ENCODE measurements at regions not wholly inside any gene's neighbourhood (a gene's known extent, or its start where the extent isn't known, plus 50 kb on each side); places are given as distances from the start of the nearest gene placed in this dataset.

DNA sequence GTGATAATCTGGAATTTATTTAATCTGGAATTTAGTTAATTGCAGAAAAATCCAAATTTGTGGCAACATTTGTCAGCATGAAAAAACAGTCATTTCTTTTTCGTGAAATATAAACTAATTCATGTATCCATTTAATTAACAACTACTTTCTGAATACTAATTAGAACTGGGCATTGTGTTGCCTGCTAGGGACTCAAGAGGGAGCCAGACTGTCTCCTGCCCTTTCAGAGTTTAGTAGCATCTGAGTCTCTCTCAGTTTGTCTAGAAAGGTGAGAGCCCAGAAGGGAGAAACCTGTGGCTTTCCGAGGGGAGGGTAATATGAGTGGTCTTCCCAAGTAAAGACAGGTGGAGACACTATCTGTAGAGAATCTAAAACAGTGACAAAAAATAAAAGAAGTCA, 210.9 kb upstream of the HDDC2 start:
- H3K4me3 ChIP-seq (ENCODE audit: low read depth in 1 of 2, low read length in 1 of 2), result no peak overlapping the region
- no peaks in the 10 kb centered on the region for H3K36me3 ChIP-seq
- H3K27ac ChIP-seq, result no peak overlapping the region
- no peaks in the 10 kb centered on the region for H3K4me1 ChIP-seq (ENCODE audit: control insufficient read depth in 1 of 2, insufficient read depth in 1 of 2, low read depth in 1 of 2, low read length in 1 of 2)
- H3K27me3 ChIP-seq, result no peaks in the 10 kb centered on the region
- TF ChIP-seq, protein P1, sequence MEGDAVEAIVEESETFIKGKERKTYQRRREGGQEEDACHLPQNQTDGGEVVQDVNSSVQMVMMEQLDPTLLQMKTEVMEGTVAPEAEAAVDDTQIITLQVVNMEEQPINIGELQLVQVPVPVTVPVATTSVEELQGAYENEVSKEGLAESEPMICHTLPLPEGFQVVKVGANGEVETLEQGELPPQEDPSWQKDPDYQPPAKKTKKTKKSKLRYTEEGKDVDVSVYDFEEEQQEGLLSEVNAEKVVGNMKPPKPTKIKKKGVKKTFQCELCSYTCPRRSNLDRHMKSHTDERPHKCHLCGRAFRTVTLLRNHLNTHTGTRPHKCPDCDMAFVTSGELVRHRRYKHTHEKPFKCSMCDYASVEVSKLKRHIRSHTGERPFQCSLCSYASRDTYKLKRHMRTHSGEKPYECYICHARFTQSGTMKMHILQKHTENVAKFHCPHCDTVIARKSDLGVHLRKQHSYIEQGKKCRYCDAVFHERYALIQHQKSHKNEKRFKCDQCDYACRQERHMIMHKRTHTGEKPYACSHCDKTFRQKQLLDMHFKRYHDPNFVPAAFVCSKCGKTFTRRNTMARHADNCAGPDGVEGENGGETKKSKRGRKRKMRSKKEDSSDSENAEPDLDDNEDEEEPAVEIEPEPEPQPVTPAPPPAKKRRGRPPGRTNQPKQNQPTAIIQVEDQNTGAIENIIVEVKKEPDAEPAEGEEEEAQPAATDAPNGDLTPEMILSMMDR (IDR thresholded peaks at IDR 0.05), result no peak
- H3K9me3 ChIP-seq, result no peaks in the 10 kb centered on the region

DNA sequence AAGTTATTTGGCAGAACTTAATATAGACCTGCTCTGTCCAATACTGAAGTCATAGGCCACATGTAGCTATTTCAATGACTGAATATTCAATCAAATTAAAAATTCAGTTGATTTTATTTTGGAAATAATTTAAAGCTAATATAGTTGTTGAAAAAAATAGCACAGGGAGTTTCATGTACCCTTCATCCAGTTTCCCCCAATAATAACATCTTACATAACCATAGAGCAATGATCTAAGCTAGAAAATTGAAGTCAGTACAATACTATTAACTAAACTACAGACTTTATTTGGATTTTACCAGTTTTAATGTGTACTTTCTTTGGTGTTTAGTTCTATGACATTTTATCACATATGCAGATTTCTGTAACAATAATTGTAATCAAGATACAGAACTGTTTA, 212.2 kb upstream of the HDDC2 start:
- Histone ChIP-seq H3K4me1 (ENCODE audit: control insufficient read depth in 1 of 2, insufficient read depth in 1 of 2, low read depth in 1 of 2, low read length in 1 of 2) (no peaks in the 10 kb centered on the region), H3K4me3 (ENCODE audit: low read depth in 1 of 2, low read length in 1 of 2) (no peak overlapping the region), H3K9me3 (no peaks in the 10 kb centered on the region), H3K27me3 (no peaks in the 10 kb centered on the region), H3K27ac (no peak overlapping the region), H3K36me3 (no peaks in the 10 kb centered on the region)
- TF ChIP-seq, protein P1 (IDR thresholded peaks at IDR 0.05), result no peak

DNA sequence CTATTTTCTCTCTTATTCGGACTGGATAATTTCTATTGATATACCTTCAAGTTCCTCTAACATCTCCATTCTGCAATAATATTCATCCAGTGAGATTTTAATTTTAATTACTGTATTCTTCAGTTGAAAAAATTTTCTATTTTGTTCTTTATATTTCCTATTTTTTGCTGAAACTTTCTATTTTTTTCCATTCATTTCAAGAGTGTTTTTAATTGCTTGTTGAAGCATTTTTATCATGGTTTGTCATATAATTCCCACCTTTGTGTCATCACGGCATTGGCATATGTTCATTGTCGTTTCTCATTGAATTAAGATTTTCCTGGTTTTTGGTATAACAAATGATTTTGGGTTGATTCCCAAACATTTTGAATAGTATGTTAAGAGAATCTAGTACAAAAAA, 214.9 kb upstream of the HDDC2 start:
- Histone ChIP-seq H3K4me3 (ENCODE audit: low read depth in 1 of 2, low read length in 1 of 2) (no peak overlapping the region), H3K27ac (no peak overlapping the region), H3K36me3 (no peaks in the 10 kb centered on the region)

DNA sequence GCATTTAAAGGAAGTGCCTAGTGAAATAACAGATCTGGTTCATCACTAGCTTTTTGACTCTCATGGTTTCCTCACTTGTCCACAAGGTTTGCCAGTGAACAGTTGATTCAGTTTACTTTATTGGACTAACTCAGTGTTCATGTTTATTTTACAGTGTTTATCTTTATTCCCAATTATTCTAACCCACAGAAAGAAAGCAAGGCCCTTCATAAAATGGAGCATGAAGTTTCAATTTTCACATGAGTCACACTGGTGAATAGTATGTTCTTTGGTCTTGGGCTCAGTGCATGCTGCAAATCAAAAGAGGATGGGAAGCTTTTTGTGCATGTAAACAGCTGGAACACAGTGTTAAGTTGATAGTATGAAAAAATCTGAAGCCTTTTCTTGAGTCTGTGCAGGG, 217.6 kb upstream of the HDDC2 start:
- H3K9me3 ChIP-seq, result no peaks in the 10 kb centered on the region
- no peak overlapping the region for H3K27ac ChIP-seq
- H3K27me3 ChIP-seq, result no peaks in the 10 kb centered on the region
- H3K4me1 ChIP-seq (ENCODE audit: control insufficient read depth in 1 of 2, insufficient read depth in 1 of 2, low read depth in 1 of 2, low read length in 1 of 2), result no peaks in the 10 kb centered on the region
- no peak overlapping the region for H3K4me3 ChIP-seq (ENCODE audit: low read depth in 1 of 2, low read length in 1 of 2)
- no peaks in the 10 kb centered on the region for H3K36me3 ChIP-seq
- TF ChIP-seq, protein P1 (IDR thresholded peaks at IDR 0.05), result no peak

More for the DNA sequence above, 214.9 kb upstream of the HDDC2 start:
- Histone ChIP-seq H3K9me3 (no peaks in the 10 kb centered on the region), H3K4me1 (ENCODE audit: control insufficient read depth in 1 of 2, insufficient read depth in 1 of 2, low read depth in 1 of 2, low read length in 1 of 2) (no peaks in the 10 kb centered on the region), H3K27me3 (no peaks in the 10 kb centered on the region)
- TF ChIP-seq, protein P1 (IDR thresholded peaks at IDR 0.05), result no peak

DNA sequence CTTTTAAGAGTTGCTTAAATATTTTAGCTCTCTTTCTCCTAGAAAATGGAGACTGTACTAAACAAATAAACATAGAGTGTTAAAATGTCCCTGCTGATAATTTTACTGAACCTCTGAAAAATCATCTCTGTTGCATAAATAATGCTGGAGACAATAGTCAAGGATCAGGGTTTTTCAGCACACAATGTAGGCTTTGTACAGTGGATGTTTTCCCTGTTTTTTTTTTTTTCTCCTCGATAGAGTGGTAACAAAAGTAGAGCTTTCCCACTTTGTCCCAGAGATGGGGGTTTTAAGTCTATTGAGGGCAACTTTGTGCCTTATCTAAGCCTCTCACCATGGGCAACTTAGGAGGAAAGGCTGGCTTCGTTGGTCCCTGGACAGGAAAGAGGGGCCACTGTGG, 222.6 kb upstream of the HDDC2 start:
- H3K27ac ChIP-seq, result no peak overlapping the region
- no peak overlapping the region for H3K4me3 ChIP-seq (ENCODE audit: low read depth in 1 of 2, low read length in 1 of 2)
- TF ChIP-seq, protein P1 (IDR thresholded peaks at IDR 0.05), result no peak
- H3K27me3 ChIP-seq, result peaks cover 7% of the 10 kb centered on the region
- H3K9me3 ChIP-seq, result no peaks in the 10 kb centered on the region
- no peaks in the 10 kb centered on the region for H3K36me3 ChIP-seq
- no peaks in the 10 kb centered on the region for H3K4me1 ChIP-seq (ENCODE audit: control insufficient read depth in 1 of 2, insufficient read depth in 1 of 2, low read depth in 1 of 2, low read length in 1 of 2)

All from neutrophil (primary cell).